ENCODE measurements at regions not wholly inside any gene's neighbourhood (a gene's known extent, or its start where the extent isn't known, plus 50 kb on each side); places are given as distances from the start of the nearest gene placed in this dataset.

DNA sequence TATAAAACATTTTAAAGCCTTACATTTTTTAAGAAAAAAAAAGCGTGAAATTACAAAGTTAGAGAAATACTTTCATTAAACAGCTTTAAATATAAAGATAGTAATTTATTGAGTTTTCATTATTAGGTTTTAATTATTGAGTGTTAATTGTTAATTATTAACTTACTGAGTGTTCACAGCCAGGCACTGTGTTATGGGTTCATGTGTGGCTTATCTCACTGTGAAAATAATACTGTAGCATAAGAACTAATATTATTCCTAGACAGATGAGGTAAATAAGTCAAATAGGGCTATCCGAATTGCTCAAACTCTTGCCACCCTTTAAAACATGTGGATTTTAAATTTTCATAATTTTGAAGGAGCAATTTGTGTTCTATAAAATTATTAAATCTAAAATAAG, 956.1 kb upstream of the PCDH20 start:
- TF ChIP-seq SUZ12 (IDR thresholded peaks at IDR 0.05; ENCODE audit: extremely low read depth, insufficient read depth, insufficient read length) (no peak), YY1 (IDR thresholded peaks at IDR 0.05; ENCODE audit: insufficient read depth, insufficient read length) (no peak), ZNF274 (IDR thresholded peaks at IDR 0.05; ENCODE audit: low read depth, low read length) (no peak)
